Pancreas (tissue), 10 donors: ENCODE measurements at regions not wholly inside any gene's neighbourhood (a gene's known extent, or its start where the extent isn't known, plus 50 kb on each side); places are given as distances from the start of the nearest gene placed in this dataset.

Experiments
- ATAC-seq, 4 donors: fragments of 200-7000 bp; cut with Tn5 transposase; one replicate each; pipeline versions ENCODE4 v1.8.0 to v1.9.1; 2020; ENCODE audit warnings: mild to moderate bottlenecking in 4 of 4, moderate library complexity in 4 of 4
- DNase-seq, 6 donors: peaks; one replicate each; pipeline ENCODE4 v3.0.0-alpha.2; 2020
- FAIRE-seq: peaks from 2 replicates; lab custom pipeline; 2012; peaks lifted over from hg19 to GRCh38; lab: Jason Lieb, UNC
- H3K27ac ChIP-seq, 4 donors: fragments of 200-600 bp; sonication (generic); 1 replicate in 3 of 4; 2 replicates in 1 of 4; pipeline versions ENCODE4 v1.5.0 to v1.8.0; 2020
- H3K27me3 ChIP-seq, 4 donors: fragments of 200-600 bp; one replicate each; pipeline ENCODE4 v1.8.0; 2021
- H3K36me3 ChIP-seq, 3 donors: fragments of 200-600 bp; sonication (generic) in 1 of 3; one replicate each; pipeline versions ENCODE4 v1.5.0 to v1.8.0; 2020 to 2021
- H3K4me1 ChIP-seq, 3 donors: fragments of 200-600 bp; one replicate each; pipeline ENCODE4 v1.8.0; 2021
- H3K4me3 ChIP-seq, 4 donors: fragments of 200-600 bp; sonication (generic) in 2 of 4; one replicate each; pipeline versions ENCODE4 v1.5.0 to v1.8.0; 2020 to 2021
- H3K9me3 ChIP-seq, 4 donors: fragments of 200-600 bp; one replicate each; pipeline ENCODE4 v1.8.0; 2021
- CTCF ChIP-seq, 4 donors: fragments of 200-600 bp; sonication (generic) in 3 of 4; IDR thresholded peaks; one replicate each; pipeline versions ENCODE4 v1.5.0 to v1.8.0; 2021; ENCODE audit warnings: antibody characterized with exemption in 4 of 4
- WGBS, 2 donors: extraction: QIAGEN DNeasy Blood & Tissue Kit; methylation state at CpG; one replicate each; pipeline ENCODE4 v1.1.7; 2013; 5-methylcytosine and 5-hydroxymethylcytosine counted together
- intact Hi-C, 3 donors: fragments of 100-400 bp; cut with DNase I; formaldehyde crosslinking; loops; one replicate each; pipeline versions ENCODE4 v1.11.1 to v1.14.2; 2022
- donor health status: healthy with polysubstance abuse.
- donor health status: DM: no; HTN: no; CAD: no; lungs with moderate emphysema.
- donor health status: DM: no; HTN: no; CAD: no.
- donor health status: control.
- donor health status: control.
- donor health status: Bipolar disorder and iron deficiency.
- donor health status: DM: yes; HTN: yes; CAD: no.
- donor health status: DM: no; HTN: no; CAD: no.
- donor health status: DM: no; HTN: no; CAD: no.
- donor health status: DM: yes; HTN: yes; CAD: no.

- no peaks in the 10 kb centered on the region for H3K36me3 ChIP-seq
- TF ChIP-seq CTCF (IDR thresholded peaks at IDR 0.05), result no peak
- FAIRE-seq (no peak), DNase-seq (no peak), ATAC-seq (no peak)
- WGBS, 2 donors, result 60 to 64% methylated on average over 4 of the region's 4 CpGs
- H3K27me3 ChIP-seq, result no peaks in the 10 kb centered on the region
- H3K4me1 ChIP-seq, result no peaks in the 10 kb centered on the region
- no peaks in the 10 kb centered on the region for H3K9me3 ChIP-seq
- no peak overlapping the region for H3K4me3 ChIP-seq
- intact Hi-C loops, result no loop called here
- H3K27ac ChIP-seq, result no peak overlapping the region
Observed at GRCh38 chr20:19098117-19098516, 114.3 kb upstream of the SLC24A3 start.

- no peaks in the 10 kb centered on the region for H3K36me3 ChIP-seq
- ATAC-seq, result no peak
- no peaks in the 10 kb centered on the region for H3K9me3 ChIP-seq
- TF ChIP-seq CTCF (IDR thresholded peaks at IDR 0.05), result no peak
- no peaks in the 10 kb centered on the region for H3K27me3 ChIP-seq
- 62 to 63% methylated on average over 8 of the region's 8 CpGs for WGBS, 2 donors
- DNase-seq, result no peak
- no peak overlapping the region for H3K4me3 ChIP-seq
- FAIRE-seq, result no peak
- no peak overlapping the region for H3K27ac ChIP-seq
- no peaks in the 10 kb centered on the region for H3K4me1 ChIP-seq
- intact Hi-C loops, result no loop called here
Observed at GRCh38 chr20:19098806-19099578, 113.5 kb upstream of the SLC24A3 start.

GRCh38 chr20:19099596-19100545, 112.6 kb upstream of the SLC24A3 start:
- no peaks in the 10 kb centered on the region for H3K36me3 ChIP-seq
- ATAC-seq (no peak), FAIRE-seq (no peak), DNase-seq (no peak)
- H3K4me1 ChIP-seq, result no peaks in the 10 kb centered on the region
- H3K9me3 ChIP-seq, result no peaks in the 10 kb centered on the region
- no peak for TF ChIP-seq CTCF (IDR thresholded peaks at IDR 0.05)
- 71% methylated on average over 18 of the region's 18 CpGs for WGBS, 2 donors
- no peak overlapping the region for H3K4me3 ChIP-seq
- H3K27me3 ChIP-seq, result no peaks in the 10 kb centered on the region
- H3K27ac ChIP-seq, result no peak overlapping the region
- intact Hi-C loops, result no loop called here

GRCh38 chr20:19100975-19101374, 111.5 kb upstream of the SLC24A3 start:
- H3K27me3 ChIP-seq, result no peaks in the 10 kb centered on the region
- no peaks in the 10 kb centered on the region for H3K9me3 ChIP-seq
- intact Hi-C loops, result no loop called here
- H3K27ac ChIP-seq, result no peak overlapping the region
- no peaks in the 10 kb centered on the region for H3K4me1 ChIP-seq
- FAIRE-seq, result no peak
- TF ChIP-seq CTCF (IDR thresholded peaks at IDR 0.05), result no peak
- no peak overlapping the region for H3K4me3 ChIP-seq
- H3K36me3 ChIP-seq, result no peaks in the 10 kb centered on the region
- no peak for ATAC-seq
- no peak for DNase-seq
- 75% methylated on average over 4 of the region's 4 CpGs for WGBS, 2 donors
